ENCODE measurements at regions not wholly inside any gene's neighbourhood (a gene's known extent, or its start where the extent isn't known, plus 50 kb on each side); places are given as distances from the start of the nearest gene placed in this dataset.

DNA sequence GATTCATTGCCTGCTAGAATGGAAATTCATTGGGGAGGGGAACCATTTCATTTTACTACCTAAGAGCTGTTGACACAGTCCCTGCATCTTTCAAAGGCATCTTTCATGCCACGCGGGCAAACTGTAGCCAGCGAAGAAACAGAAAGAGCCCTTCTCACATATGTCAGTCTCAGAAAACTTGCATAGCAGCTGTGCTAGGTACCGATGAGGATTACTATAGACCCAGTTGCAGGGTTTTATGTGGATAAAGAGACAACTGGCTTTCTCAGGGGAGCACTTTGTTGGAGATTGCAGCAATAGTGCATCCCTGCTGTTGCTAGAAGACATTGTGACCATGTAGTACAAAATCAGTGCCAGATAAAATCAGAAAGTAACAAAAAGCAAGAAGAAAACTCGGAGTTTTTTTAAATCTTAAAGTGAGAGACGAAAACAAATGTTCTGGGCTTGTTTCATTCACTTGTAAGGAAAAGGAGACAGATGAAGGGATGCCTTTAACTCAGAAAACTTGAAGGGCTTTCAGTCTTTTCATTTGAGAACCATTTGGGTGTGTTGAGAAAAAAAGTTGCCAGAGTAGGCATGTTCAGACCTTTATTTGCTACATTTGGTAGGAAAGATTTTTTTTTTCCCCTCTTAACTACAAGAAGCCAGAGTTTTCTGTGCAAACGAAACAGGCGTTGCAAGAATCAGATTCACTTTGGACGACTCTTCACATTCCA is 804.1 kb downstream of the USP25 start:
- Mint-ChIP-seq H3K9me3 (peaks cover 47% of the 10 kb centered on the region), H3K4me1 (ENCODE audit: low read depth) (no peaks in the 10 kb centered on the region), H3K36me3 (ENCODE audit: low read depth) (no peaks in the 10 kb centered on the region), H3K4me3 (no peak overlapping the region), H3K27me3 (ENCODE audit: low read depth) (no peaks in the 10 kb centered on the region), H3K27ac (no peak overlapping the region)
- DNase-seq (ENCODE audit: low spot score), result no peak

DNA sequence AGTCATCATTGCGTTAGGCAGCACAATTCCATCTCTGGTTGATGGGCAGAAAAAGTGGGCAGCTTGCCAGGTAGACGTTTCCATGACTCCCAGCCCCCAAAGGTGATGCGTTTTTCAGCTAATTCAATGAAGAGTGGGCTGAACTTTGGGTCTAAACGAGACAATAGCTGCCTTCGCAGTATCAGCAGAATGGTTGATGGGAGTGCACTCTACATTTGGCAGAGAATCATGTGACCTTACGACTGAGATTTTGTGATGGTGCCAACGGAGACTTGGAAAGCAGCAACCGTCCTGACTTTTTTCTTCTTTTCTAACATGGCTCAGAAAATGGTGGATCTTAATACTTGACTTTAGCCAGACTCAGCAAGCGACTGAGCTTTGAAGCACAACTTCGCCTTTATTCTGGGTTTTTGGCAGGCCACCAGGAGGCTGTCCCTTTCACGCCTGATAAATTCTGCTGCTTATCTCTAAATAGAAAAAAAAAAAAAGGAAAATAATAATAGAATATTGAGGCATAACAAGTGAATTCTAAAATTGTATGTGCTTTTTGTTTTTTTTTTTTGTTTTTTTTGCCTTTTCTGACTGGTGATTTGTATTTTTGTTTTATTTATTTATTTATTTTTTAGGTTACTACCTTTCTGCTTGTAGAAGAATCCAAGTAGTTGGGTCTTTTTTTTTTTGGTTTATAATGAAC is 804.8 kb downstream of the USP25 start:
- no peak for DNase-seq (ENCODE audit: low spot score)
- Mint-ChIP-seq H3K4me3 (no peak overlapping the region), H3K36me3 (ENCODE audit: low read depth) (no peaks in the 10 kb centered on the region), H3K27ac (no peak overlapping the region), H3K4me1 (ENCODE audit: low read depth) (no peaks in the 10 kb centered on the region), H3K9me3 (peaks cover 42% of the 10 kb centered on the region), H3K27me3 (ENCODE audit: low read depth) (no peaks in the 10 kb centered on the region)

DNA sequence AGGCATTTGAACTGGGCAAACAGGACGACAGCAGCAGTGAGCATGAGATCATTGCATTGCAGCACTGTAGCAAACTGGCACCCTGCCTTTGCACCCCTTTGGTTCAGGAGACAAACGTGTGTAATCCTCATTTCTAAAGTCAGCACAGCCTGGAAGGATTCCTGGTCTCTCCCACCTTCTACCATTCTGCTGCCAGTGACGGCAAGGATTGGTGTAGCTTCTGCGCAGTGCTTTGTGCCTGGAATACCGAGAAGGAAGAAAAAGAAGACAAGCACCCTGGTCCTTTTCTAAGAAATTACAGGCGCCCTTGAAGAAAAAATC is 805.3 kb downstream of the USP25 start:
- no peaks in the 10 kb centered on the region for H3K36me3 Mint-ChIP-seq (ENCODE audit: low read depth)
- H3K27me3 Mint-ChIP-seq (ENCODE audit: low read depth), result no peaks in the 10 kb centered on the region
- H3K9me3 Mint-ChIP-seq, result peaks cover 39% of the 10 kb centered on the region
- DNase-seq (ENCODE audit: low spot score), result no peak
- no peak overlapping the region for H3K27ac Mint-ChIP-seq
- no peaks in the 10 kb centered on the region for H3K4me1 Mint-ChIP-seq (ENCODE audit: low read depth)
- no peak overlapping the region for H3K4me3 Mint-ChIP-seq

DNA sequence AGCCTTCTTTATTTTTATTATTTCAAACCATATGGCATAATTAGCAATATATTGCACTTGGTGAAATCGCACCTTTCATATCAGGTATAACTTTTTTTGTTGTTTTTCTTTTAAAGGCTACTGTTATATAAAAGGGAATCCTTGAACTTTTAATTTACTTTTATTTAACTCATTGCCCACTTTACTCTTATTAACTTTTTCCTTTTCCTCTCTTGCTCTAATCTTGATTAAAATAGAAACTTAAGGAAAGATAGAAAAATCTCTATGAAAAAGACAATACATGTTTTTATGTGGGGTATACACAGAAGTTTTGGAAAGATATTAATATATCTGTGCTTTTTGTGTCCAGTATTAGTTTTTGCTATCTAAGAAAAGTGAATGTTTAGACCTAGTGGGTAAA is 805.8 kb downstream of the USP25 start:
- Mint-ChIP-seq H3K27me3 (ENCODE audit: low read depth) (no peaks in the 10 kb centered on the region), H3K4me3 (no peak overlapping the region), H3K36me3 (ENCODE audit: low read depth) (no peaks in the 10 kb centered on the region), H3K4me1 (ENCODE audit: low read depth) (no peaks in the 10 kb centered on the region), H3K27ac (no peak overlapping the region), H3K9me3 (peaks cover 36% of the 10 kb centered on the region)
- no peak for DNase-seq (ENCODE audit: low spot score)

DNA sequence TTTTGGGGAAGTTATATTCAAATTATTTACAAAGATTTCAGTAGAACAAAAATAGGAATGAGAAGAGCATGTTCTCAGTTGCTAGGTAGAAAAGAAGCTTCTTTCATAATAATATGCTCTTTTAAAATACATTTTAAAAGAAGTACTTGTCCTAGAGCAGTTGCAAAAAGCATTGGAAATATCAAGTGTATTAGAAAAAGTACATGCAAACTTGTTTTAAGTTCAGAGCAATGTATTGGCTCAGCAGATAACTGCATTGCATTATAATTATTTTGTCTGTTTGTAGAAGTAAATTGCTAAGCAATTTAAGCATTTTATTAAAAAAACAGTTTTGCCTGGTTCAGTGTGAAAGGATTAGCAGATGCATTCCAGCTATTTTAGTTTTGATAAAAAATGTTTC is 806.4 kb downstream of the USP25 start:
- no peaks in the 10 kb centered on the region for H3K4me1 Mint-ChIP-seq (ENCODE audit: low read depth)

DNA sequence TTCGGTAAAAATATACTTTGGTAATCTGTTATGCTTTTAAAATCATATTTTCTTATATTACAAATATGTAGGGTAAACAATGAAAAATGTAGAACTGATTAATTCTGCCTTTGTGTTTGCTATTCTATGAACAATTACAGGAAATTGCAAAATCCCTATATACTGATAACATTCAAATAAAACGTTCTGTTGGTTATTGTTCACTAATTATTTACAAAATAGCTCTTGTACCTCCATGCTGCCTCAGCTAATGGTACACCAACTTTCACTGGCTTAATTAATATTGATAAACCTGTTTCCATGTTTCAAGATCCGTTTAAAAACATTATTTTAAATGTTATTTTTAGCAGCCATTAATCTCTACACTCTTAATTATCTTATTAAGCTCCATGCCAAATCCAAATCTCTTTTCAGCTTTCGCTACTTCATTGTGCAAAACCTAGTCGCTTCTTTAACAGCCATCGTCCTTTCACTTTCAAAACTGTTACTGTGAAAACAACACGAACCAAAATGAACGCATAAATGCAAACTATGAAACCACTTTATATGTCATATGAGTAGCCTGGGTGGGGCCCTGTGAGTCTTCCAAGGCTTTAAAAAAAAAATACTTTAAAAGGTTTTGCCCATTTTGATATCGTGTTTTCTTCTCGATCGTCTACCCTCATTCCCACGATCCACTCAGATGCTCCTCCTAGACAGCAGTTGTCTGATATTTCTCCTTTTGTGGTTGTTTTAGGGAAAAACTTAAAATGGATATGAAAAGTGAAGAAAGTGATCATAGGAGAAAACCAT is 807.1 kb downstream of the USP25 start:
- no peak for DNase-seq (ENCODE audit: low spot score)
- Mint-ChIP-seq H3K9me3 (peaks cover 28% of the 10 kb centered on the region), H3K4me1 (ENCODE audit: low read depth) (no peaks in the 10 kb centered on the region), H3K27ac (no peak overlapping the region), H3K4me3 (no peak overlapping the region), H3K36me3 (ENCODE audit: low read depth) (no peaks in the 10 kb centered on the region), H3K27me3 (ENCODE audit: low read depth) (no peaks in the 10 kb centered on the region)

More for the DNA sequence above, 806.4 kb downstream of the USP25 start:
- H3K27me3 Mint-ChIP-seq (ENCODE audit: low read depth), result no peaks in the 10 kb centered on the region
- no peak for DNase-seq (ENCODE audit: low spot score)
- no peaks in the 10 kb centered on the region for H3K36me3 Mint-ChIP-seq (ENCODE audit: low read depth)
- H3K9me3 Mint-ChIP-seq, result peaks cover 33% of the 10 kb centered on the region
- no peak overlapping the region for H3K4me3 Mint-ChIP-seq
- no peak overlapping the region for H3K27ac Mint-ChIP-seq

DNA sequence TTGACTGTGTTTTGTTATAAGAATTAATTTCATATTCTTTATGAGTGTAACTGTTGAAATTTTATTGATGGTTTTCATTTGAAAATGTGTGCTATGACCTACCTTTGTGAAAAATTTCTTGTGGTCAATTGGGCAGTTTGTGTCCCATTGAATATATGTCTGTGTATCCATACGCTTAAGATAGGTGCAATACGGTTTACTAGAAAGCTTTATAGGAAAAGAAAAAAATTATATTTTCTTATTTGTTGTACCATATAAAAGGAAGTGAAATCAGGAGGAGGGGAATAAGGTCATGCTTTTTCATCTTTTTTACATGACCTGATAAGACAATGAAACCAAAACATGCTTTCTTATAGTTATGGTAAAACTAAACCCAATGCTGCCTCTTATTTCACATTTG is 807.7 kb downstream of the USP25 start:
- H3K36me3 Mint-ChIP-seq (ENCODE audit: low read depth), result no peaks in the 10 kb centered on the region
- no peaks in the 10 kb centered on the region for H3K27me3 Mint-ChIP-seq (ENCODE audit: low read depth)
- no peak for DNase-seq (ENCODE audit: low spot score)
- H3K4me3 Mint-ChIP-seq, result no peak overlapping the region
- H3K9me3 Mint-ChIP-seq, result peaks cover 31% of the 10 kb centered on the region
- H3K4me1 Mint-ChIP-seq (ENCODE audit: low read depth), result no peaks in the 10 kb centered on the region
- H3K27ac Mint-ChIP-seq, result no peak overlapping the region

DNA sequence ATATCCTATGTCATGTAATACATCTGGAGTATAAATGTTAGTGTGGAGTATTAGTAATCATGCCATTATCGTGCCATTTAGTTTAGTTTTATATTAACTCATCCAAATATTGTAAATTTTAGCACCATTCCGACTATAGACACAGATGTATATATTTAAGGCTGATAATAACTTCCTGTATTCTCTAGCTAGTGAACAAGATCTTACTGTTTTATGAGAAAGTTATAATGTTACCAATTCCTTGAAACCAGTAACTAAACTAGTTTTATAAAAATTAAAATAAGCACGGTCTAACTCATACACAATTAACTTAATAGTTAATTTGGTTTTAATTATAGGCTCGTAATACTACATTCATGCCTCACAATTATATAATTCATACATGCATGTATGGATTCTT is 808.6 kb downstream of the USP25 start:
- DNase-seq (ENCODE audit: low spot score), result no peak
- Mint-ChIP-seq H3K9me3 (peaks cover 33% of the 10 kb centered on the region), H3K27ac (no peak overlapping the region), H3K36me3 (ENCODE audit: low read depth) (no peaks in the 10 kb centered on the region), H3K4me1 (ENCODE audit: low read depth) (no peaks in the 10 kb centered on the region), H3K27me3 (ENCODE audit: low read depth) (no peaks in the 10 kb centered on the region), H3K4me3 (no peak overlapping the region)

DNA sequence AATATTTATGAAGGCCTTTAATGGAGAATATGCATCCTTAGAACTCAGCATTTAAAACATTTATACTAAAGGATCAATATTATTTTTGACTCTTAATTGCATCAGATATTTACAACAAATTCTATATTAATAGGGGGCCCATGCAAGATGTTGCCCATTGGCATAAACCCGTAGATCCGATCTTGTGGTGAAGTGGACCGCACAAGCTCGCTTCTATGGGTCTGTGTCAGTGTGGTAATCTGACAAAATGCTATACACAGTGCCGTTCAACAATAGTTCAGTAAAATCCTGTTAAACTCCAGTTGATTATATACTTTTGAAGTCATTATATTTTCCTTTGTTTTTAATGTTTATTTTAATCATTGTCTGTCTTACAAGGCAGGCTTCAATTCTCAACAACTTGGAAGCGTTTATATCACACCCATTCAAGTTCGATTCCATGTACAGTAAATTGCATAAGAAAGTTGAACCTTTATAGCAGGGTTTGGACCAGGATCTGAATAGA is 809.2 kb downstream of the USP25 start:
- DNase-seq (ENCODE audit: low spot score), result no peak
- no peaks in the 10 kb centered on the region for H3K4me1 Mint-ChIP-seq (ENCODE audit: low read depth)
- peaks cover 32% of the 10 kb centered on the region for H3K9me3 Mint-ChIP-seq
- H3K36me3 Mint-ChIP-seq (ENCODE audit: low read depth), result no peaks in the 10 kb centered on the region
- H3K27me3 Mint-ChIP-seq (ENCODE audit: low read depth), result no peaks in the 10 kb centered on the region
- no peak overlapping the region for H3K4me3 Mint-ChIP-seq
- no peak overlapping the region for H3K27ac Mint-ChIP-seq

DNA sequence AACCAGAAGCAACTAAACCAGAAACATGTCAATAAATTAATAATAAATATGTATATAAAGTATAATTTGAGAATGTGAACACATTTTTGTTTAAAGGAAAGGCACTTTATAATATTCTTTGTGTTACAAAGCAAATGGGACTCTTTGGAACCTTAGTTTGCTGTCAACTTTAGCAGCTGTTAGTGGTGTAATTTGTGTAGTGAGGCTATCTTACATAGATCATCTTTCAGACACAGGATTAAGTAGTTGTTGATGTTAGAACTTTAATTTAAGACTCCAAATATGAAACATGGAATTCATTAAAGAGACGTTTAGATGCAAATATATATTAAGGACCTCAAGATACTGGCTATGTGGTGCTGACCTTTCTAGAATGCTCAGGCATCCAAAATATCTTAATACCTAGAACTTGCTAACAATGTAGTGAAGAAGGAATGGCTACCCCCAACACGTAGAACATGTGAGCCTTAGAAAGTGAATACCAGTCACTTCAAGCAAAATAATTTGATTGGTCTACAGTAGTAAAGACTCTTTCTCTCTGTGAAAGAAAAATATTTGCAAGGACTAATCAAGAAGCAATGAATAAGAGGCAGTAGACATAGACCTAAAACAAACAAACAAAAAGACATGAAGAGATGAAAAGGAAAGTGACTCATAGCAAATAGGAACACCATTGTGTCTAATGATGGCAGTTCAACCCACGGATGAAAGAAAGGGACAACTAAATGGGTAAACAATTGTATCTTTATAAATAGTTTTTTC is 811.4 kb downstream of the USP25 start:
- Mint-ChIP-seq H3K4me1 (ENCODE audit: low read depth) (no peaks in the 10 kb centered on the region), H3K9me3 (peaks cover 28% of the 10 kb centered on the region), H3K4me3 (no peak overlapping the region), H3K27me3 (ENCODE audit: low read depth) (no peaks in the 10 kb centered on the region), H3K27ac (no peak overlapping the region), H3K36me3 (ENCODE audit: low read depth) (no peaks in the 10 kb centered on the region)
- no peak for DNase-seq (ENCODE audit: low spot score)

DNA sequence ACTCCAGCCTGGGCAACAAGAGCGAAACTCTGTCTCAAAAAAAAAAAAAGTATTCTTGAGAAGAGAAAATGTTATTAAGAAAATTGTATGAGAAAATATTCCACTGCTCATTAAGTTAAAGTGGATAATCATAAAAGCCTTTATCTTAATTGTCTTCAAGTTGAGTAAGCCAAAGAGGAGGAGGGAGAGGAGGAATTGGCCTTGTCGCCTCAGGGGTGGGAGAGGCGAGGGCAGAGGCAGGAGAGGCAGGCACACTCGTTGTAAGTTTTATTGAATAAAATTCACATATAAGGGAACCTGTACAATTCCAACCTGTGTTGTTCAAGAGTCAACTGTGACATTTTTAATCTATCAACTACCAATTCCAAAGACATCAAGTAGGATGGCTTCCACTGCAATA is 820.3 kb downstream of the USP25 start:
- no peaks in the 10 kb centered on the region for H3K27me3 Mint-ChIP-seq (ENCODE audit: low read depth)
- H3K4me1 Mint-ChIP-seq (ENCODE audit: low read depth), result no peaks in the 10 kb centered on the region
- no peak overlapping the region for H3K27ac Mint-ChIP-seq
- H3K9me3 Mint-ChIP-seq, result peaks cover 23% of the 10 kb centered on the region
- no peak for DNase-seq (ENCODE audit: low spot score)
- H3K4me3 Mint-ChIP-seq, result no peak overlapping the region
- H3K36me3 Mint-ChIP-seq (ENCODE audit: low read depth), result no peaks in the 10 kb centered on the region

DNA sequence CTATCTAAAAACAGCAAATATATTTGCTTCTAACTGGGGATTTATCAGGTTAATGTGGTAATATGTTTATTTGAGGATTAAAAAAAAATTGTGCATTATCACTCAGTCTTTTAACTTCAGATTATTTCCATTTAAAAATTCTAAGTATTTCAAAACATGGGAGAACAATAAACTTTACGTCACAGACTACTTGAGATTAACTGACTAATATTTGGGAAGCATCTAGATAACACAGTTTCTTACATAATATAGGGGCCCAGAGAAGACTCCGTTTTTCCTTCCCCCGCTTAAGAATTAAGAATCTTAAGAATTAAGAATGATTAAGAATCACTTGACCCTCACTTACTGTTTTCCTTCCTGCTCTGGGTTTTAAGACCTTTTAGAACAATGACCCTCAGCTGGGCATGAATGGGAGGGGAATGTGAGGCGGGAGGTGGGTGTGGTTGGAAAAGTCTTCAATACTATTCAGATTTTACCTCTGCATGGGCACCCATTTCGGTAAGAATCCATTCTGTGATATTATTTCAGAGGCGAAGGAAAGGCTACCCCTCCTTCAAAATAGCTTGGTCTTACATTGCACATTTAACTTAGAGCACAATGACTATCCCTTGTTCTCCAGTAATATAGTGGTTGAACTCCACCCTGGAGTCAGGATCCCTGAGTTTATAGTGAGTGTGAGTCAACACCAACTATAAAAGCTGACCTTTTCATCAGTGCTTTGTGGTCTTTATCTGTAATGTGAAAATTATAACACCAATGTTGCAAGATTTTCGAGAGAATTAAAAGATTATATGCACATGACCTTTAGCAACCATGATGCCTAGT is 821.3 kb downstream of the USP25 start:
- Mint-ChIP-seq H3K4me3 (no peak overlapping the region), H3K27me3 (ENCODE audit: low read depth) (no peaks in the 10 kb centered on the region), H3K27ac (no peak overlapping the region), H3K4me1 (ENCODE audit: low read depth) (no peaks in the 10 kb centered on the region), H3K9me3 (peaks cover 19% of the 10 kb centered on the region), H3K36me3 (ENCODE audit: low read depth) (no peaks in the 10 kb centered on the region)
- DNase-seq (ENCODE audit: low spot score), result no peak

DNA sequence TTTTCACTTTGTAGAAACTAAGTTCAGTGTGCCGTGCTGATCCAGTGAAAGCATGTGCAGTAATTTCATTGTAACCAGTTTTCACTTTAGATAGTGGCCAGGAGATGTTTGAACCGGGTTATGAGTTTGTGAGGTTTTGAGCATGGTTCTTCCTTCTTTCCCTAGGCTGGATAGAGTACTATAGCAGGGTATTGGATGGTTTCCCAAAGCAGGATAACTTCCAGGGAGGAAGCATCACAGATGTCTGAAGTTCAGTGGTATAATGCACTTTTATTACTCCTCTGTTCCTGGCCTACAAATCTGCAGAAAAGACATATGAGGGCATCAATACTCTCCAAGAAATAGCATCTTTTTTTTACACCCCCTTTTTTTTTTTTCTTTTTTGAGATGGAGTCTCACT is 823.1 kb downstream of the USP25 start:
- Mint-ChIP-seq H3K4me1 (ENCODE audit: low read depth) (no peaks in the 10 kb centered on the region), H3K36me3 (ENCODE audit: low read depth) (no peaks in the 10 kb centered on the region), H3K9me3 (peaks cover 27% of the 10 kb centered on the region), H3K4me3 (no peak overlapping the region), H3K27ac (no peak overlapping the region), H3K27me3 (ENCODE audit: low read depth) (no peaks in the 10 kb centered on the region)
- no peak for DNase-seq (ENCODE audit: low spot score)
